Pancreas (tissue), 10 donors: ENCODE measurements at regions not wholly inside any gene's neighbourhood (a gene's known extent, or its start where the extent isn't known, plus 50 kb on each side); places are given as distances from the start of the nearest gene placed in this dataset.
"Not testable (repeated sequence)": the region's sequence is repeated elsewhere in the genome, so short reads cannot be mapped to it uniquely, and the experiment has no call there.

ENCODE experiments used
- ATAC-seq, 4 donors: fragments of 200-7000 bp; cut with Tn5 transposase; one replicate each; pipeline versions ENCODE4 v1.8.0 to v1.9.1; 2020; ENCODE audit warnings: mild to moderate bottlenecking in 4 of 4, moderate library complexity in 4 of 4
- DNase-seq, 6 donors: peaks; one replicate each; pipeline ENCODE4 v3.0.0-alpha.2; 2020
- FAIRE-seq: peaks from 2 replicates; lab custom pipeline; 2012; peaks lifted over from hg19 to GRCh38; lab: Jason Lieb, UNC
- H3K27ac ChIP-seq, 4 donors: fragments of 200-600 bp; sonication (generic); 1 replicate in 3 of 4; 2 replicates in 1 of 4; pipeline versions ENCODE4 v1.5.0 to v1.8.0; 2020
- H3K27me3 ChIP-seq, 4 donors: fragments of 200-600 bp; one replicate each; pipeline ENCODE4 v1.8.0; 2021
- H3K36me3 ChIP-seq, 3 donors: fragments of 200-600 bp; sonication (generic) in 1 of 3; one replicate each; pipeline versions ENCODE4 v1.5.0 to v1.8.0; 2020 to 2021
- H3K4me1 ChIP-seq, 3 donors: fragments of 200-600 bp; one replicate each; pipeline ENCODE4 v1.8.0; 2021
- H3K4me3 ChIP-seq, 4 donors: fragments of 200-600 bp; sonication (generic) in 2 of 4; one replicate each; pipeline versions ENCODE4 v1.5.0 to v1.8.0; 2020 to 2021
- H3K9me3 ChIP-seq, 4 donors: fragments of 200-600 bp; one replicate each; pipeline ENCODE4 v1.8.0; 2021
- CTCF ChIP-seq, 4 donors: fragments of 200-600 bp; sonication (generic) in 3 of 4; IDR thresholded peaks; one replicate each; pipeline versions ENCODE4 v1.5.0 to v1.8.0; 2021; ENCODE audit warnings: antibody characterized with exemption in 4 of 4
- WGBS, 2 donors: extraction: QIAGEN DNeasy Blood & Tissue Kit; methylation state at CpG; one replicate each; pipeline ENCODE4 v1.1.7; 2013; 5-methylcytosine and 5-hydroxymethylcytosine counted together
- intact Hi-C, 3 donors: fragments of 100-400 bp; cut with DNase I; formaldehyde crosslinking; loops; one replicate each; pipeline versions ENCODE4 v1.11.1 to v1.14.2; 2022
- donor health status: healthy with polysubstance abuse.
- donor health status: DM: no; HTN: no; CAD: no; lungs with moderate emphysema.
- donor health status: DM: no; HTN: no; CAD: no.
- donor health status: control.
- donor health status: control.
- donor health status: Bipolar disorder and iron deficiency.
- donor health status: DM: yes; HTN: yes; CAD: no.
- donor health status: DM: no; HTN: no; CAD: no.
- donor health status: DM: no; HTN: no; CAD: no.
- donor health status: DM: yes; HTN: yes; CAD: no.

DNA sequence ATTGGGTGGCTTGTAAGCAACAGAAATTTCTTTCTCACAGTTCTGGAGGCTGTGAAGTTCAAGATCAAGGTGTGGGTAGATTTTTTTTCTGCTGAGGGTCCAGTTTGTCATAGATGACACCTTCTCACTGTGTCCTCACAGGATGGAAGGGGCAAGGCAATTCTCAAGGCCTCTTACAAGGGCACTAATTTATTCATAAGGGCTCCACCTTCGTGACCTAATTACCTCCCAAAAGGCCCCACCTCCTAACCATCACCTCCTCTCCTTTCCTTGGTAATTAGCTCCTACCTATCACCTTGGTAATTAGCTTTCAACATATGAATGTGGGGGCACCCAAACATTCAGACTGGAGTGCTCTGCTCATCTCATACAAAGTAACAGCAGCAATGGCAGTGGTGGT is 92.3 kb upstream of the CD44 start:
- 89 to 90% methylated on average over 1 of the region's 1 CpG for WGBS, 2 donors

GRCh38 chr11:35047179-35047578 is 91.8 kb upstream of the CD44 start:
- 75 to 81% methylated on average over 1 of the region's 1 CpG for WGBS, 2 donors
- TF ChIP-seq CTCF (IDR thresholded peaks at IDR 0.05) = no peak
- ATAC-seq (peak in 2 of 4 donors; percentile 18 to 42), DNase-seq (no peak), FAIRE-seq (no peak)
- Histone ChIP-seq H3K4me3 (no peak overlapping the region), H3K36me3 (no peaks in the 10 kb centered on the region), H3K27ac (no peak overlapping the region), H3K27me3 (no peaks in the 10 kb centered on the region), H3K4me1 (peaks cover 0 to 24% (median 9%) of the 10 kb centered on the region in 3 donors), H3K9me3 (no peaks in the 10 kb centered on the region)
- intact Hi-C loops = no loop called here

More for the DNA sequence above, 92.3 kb upstream of the CD44 start:
- Histone ChIP-seq H3K4me1 (peaks cover 0 to 27% (median 10%) of the 10 kb centered on the region in 3 donors), H3K27ac (no peak overlapping the region), H3K9me3 (no peaks in the 10 kb centered on the region), H3K36me3 (no peaks in the 10 kb centered on the region), H3K27me3 (no peaks in the 10 kb centered on the region), H3K4me3 (no peak overlapping the region)
- no peak for DNase-seq
- no peak for FAIRE-seq
- intact Hi-C loops = no loop called here
- no peak for TF ChIP-seq CTCF (IDR thresholded peaks at IDR 0.05)
- no peak for ATAC-seq

- TF ChIP-seq CTCF (IDR thresholded peaks at IDR 0.05) = no peak
- H3K4me3 ChIP-seq = no peak overlapping the region
- H3K4me1 ChIP-seq = peaks cover 0 to 20% (median 9%) of the 10 kb centered on the region in 3 donors
- intact Hi-C loops = no loop called here
- FAIRE-seq (no peak), DNase-seq (no peak), ATAC-seq (no peak)
- no peaks in the 10 kb centered on the region for H3K9me3 ChIP-seq
- no peak overlapping the region for H3K27ac ChIP-seq
- H3K36me3 ChIP-seq = no peaks in the 10 kb centered on the region
- no peaks in the 10 kb centered on the region for H3K27me3 ChIP-seq
- 84 to 86% methylated on average over 2 of the region's 2 CpGs for WGBS, 2 donors
Observed at GRCh38 chr11:35047769-35048168, 91.2 kb upstream of the CD44 start.

DNA sequence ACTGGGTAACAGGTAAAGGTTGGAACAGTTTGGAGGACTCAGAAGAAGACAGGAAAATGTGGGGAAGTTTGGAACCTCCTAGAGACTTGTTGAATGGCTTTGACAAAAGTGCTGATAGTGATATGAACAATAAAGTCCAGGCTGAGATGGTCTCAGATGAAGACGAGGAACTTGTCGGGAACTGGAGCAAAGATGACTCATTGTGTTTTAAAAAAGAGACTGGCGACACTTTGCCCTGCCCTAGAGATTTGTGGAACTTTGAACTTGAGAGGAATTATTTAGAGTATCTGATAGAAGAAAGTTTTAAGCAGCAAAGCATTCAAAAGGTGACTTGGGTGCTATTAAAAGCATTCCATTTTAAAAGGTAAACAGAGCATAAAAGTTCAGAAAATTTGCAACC is 90.6 kb upstream of the CD44 start:
- H3K4me3 ChIP-seq, intact Hi-C loops, DNase-seq, H3K27me3 ChIP-seq, H3K27ac ChIP-seq, FAIRE-seq, H3K9me3 ChIP-seq, H3K36me3 ChIP-seq, ATAC-seq: not testable (repeated sequence)
- H3K4me1 ChIP-seq = peaks cover 0 to 20% (median 9%) of the 10 kb centered on the region in 3 donors
- WGBS, 2 donors = 55 to 79% methylated on average over 3 of the region's 3 CpGs

DNA sequence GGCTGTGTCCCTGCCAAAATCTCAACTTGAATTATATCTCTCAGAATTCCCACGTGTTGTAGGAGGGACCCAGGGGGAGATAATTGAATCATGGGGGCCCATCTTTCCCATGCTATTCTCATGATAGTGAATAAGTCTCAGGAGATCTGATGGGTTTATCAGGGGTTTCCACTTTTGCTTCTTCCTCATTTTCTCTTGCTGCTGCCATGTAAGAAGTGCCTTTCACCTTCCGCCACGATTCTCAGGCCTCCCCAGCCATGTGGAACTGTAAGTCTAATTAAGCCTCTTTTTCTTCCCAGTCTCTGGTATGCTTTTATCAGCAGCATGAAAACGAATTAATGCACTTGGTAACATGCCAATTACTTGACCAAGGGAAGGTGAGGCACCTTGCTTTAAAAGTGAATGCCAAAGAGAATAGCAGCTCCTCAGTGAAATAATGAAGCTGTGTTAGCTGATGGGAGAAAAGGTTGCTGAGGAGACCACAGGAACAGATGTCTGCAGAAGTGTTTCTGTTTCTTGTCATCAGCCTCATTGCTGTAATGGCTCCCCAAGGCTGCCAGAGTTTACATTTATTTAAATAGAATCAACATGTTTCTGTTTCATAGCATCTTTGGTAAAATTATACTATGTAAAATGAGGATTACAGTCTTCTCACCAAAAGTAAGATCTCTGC is 89.0 kb upstream of the CD44 start:
- 68 to 71% methylated on average over 4 of the region's 4 CpGs for WGBS, 2 donors
- no peaks in the 10 kb centered on the region for H3K27me3 ChIP-seq
- TF ChIP-seq CTCF (IDR thresholded peaks at IDR 0.05) = no peak
- peaks cover 0 to 11% (median 9%) of the 10 kb centered on the region in 3 donors for H3K4me1 ChIP-seq
- no peak for DNase-seq
- no peak for FAIRE-seq
- no peak for ATAC-seq
- H3K4me3 ChIP-seq = no peak overlapping the region
- no peaks in the 10 kb centered on the region for H3K36me3 ChIP-seq
- H3K27ac ChIP-seq = no peak overlapping the region
- no peaks in the 10 kb centered on the region for H3K9me3 ChIP-seq
- intact Hi-C loops = no loop called here
